Neural progenitor cell (in vitro differentiated cells): ENCODE measurements at regions not wholly inside any gene's neighbourhood (a gene's known extent, or its start where the extent isn't known, plus 50 kb on each side); places are given as distances from the start of the nearest gene placed in this dataset.

ENCODE experiments used
- DNase-seq: peaks from one replicate; pipeline ENCODE4 v3.0.0-alpha.2; 2016; ENCODE audit warnings: low spot score
- H2AFZ ChIP-seq: fragments of 200-600 bp; sonication (generic); replicated peaks from 2 replicates; pipeline ENCODE4 v1.6.1; 2016; ENCODE audit warnings: antibody characterized with exemption
- H3F3A ChIP-seq: fragments of 200-600 bp; sonication (generic); 2 replicates; pipeline ENCODE4 v1.6.1; 2016; ENCODE audit warnings: antibody characterized with exemption, low read depth
- H3K27ac ChIP-seq: fragments of 200-600 bp; sonication (generic); 2 replicates; pipeline ENCODE4 v1.5.1; 2016; ENCODE audit warnings: mild to moderate bottlenecking
- H3K27me3 ChIP-seq: fragments of 200-600 bp; sonication (generic); 2 replicates; pipeline ENCODE4 v1.6.1; 2016; ENCODE audit warnings: mild to moderate bottlenecking, moderate library complexity
- H3K36me3 ChIP-seq: fragments of 200-600 bp; sonication (generic); 2 replicates; pipeline ENCODE4 v1.5.1; 2016
- H3K4me1 ChIP-seq: fragments of 200-600 bp; sonication (generic); 2 replicates; pipeline ENCODE4 v1.6.1; 2016; ENCODE audit warnings: mixed run types
- H3K4me2 ChIP-seq: fragments of 200-600 bp; sonication (generic); 2 replicates; pipeline ENCODE4 v1.6.1; 2016
- H3K4me3 ChIP-seq: fragments of 200-600 bp; sonication (generic); 2 replicates; pipeline ENCODE4 v1.5.1; 2016
- H3K79me2 ChIP-seq: fragments of 200-600 bp; sonication (generic); 2 replicates; pipeline ENCODE4 v1.6.1; 2016; ENCODE audit warnings: low read depth
- H3K9ac ChIP-seq: fragments of 200-600 bp; sonication (generic); 2 replicates; pipeline ENCODE4 v1.6.1; 2016
- H3K9me3 ChIP-seq: fragments of 200-600 bp; sonication (generic); 2 replicates; pipeline ENCODE4 v1.5.1; 2016; ENCODE audit warnings: low read depth
- H4K20me1 ChIP-seq: fragments of 200-600 bp; sonication (generic); 2 replicates; pipeline ENCODE4 v1.6.1; 2016; ENCODE audit warnings: low read depth
- H3K27ac Mint-ChIP-seq: 3 replicates; pipeline ENCODE4 v1.8.0; 2021; ENCODE audit warnings: mixed read lengths
- H3K27me3 Mint-ChIP-seq: 2 replicates; pipeline ENCODE4 v1.8.0; 2022; ENCODE audit warnings: low read depth, mild to moderate bottlenecking, inconsistent platforms, moderate library complexity, mixed read lengths; ENCODE audit not compliant: insufficient read depth
- H3K36me3 Mint-ChIP-seq: 3 replicates; pipeline ENCODE4 v1.8.0; 2021; ENCODE audit warnings: mixed read lengths
- H3K4me1 Mint-ChIP-seq: 3 replicates; pipeline ENCODE4 v1.8.0; 2021; ENCODE audit warnings: mixed read lengths
- H3K4me3 Mint-ChIP-seq: 3 replicates; pipeline ENCODE4 v1.8.0; 2021; ENCODE audit warnings: mild to moderate bottlenecking, moderate library complexity, mixed read lengths
- H3K9me3 Mint-ChIP-seq: 3 replicates; pipeline ENCODE4 v1.8.0; 2020; ENCODE audit warnings: mixed read lengths
- EZH2 ChIP-seq: fragments of 200-600 bp; sonication (generic); IDR thresholded peaks from 2 replicates; pipeline ENCODE4 v1.6.1; 2017; ENCODE audit warnings: antibody characterized with exemption, mild to moderate bottlenecking, moderate library complexity
- EZH2phosphoT487 ChIP-seq: fragments of 200-600 bp; sonication (generic); IDR thresholded peaks from 2 replicates; pipeline ENCODE4 v1.6.1; 2017; ENCODE audit warnings: antibody characterized with exemption
- TF ChIP-seq, protein P1 (sequence below): fragments of 200-600 bp; sonication (generic); IDR thresholded peaks from 2 replicates; pipeline ENCODE4 v1.5.1; 2017; ENCODE audit warnings: antibody characterized with exemption, mild to moderate bottlenecking

DNA sequence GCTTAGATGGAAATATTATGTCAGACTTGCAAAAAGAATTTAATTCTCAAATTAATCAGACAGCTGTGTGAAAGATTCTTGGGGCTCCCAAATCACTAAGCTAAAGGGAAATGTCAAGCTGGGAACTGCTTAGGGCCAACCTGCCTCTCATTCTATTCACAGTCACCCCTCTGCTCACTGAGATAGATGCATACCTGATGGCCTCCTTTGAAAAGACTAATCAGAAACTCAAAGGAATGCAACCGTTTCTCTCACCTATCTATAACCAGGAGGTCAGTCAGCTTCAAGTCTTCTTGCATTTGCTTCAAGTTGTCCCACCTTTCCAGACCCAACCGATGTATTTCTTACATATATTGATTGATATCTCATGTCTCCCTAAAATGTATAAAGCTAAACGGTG is 882.7 kb downstream of the CENPC start:
- no peak for DNase-seq
- TF ChIP-seq EZH2phosphoT487 = no peak
- TF ChIP-seq, protein P1, sequence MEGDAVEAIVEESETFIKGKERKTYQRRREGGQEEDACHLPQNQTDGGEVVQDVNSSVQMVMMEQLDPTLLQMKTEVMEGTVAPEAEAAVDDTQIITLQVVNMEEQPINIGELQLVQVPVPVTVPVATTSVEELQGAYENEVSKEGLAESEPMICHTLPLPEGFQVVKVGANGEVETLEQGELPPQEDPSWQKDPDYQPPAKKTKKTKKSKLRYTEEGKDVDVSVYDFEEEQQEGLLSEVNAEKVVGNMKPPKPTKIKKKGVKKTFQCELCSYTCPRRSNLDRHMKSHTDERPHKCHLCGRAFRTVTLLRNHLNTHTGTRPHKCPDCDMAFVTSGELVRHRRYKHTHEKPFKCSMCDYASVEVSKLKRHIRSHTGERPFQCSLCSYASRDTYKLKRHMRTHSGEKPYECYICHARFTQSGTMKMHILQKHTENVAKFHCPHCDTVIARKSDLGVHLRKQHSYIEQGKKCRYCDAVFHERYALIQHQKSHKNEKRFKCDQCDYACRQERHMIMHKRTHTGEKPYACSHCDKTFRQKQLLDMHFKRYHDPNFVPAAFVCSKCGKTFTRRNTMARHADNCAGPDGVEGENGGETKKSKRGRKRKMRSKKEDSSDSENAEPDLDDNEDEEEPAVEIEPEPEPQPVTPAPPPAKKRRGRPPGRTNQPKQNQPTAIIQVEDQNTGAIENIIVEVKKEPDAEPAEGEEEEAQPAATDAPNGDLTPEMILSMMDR = no peak
- TF ChIP-seq EZH2 = no peak
- Histone ChIP-seq H4K20me1 (no peaks in the 10 kb centered on the region), H3K36me3 (no peaks in the 10 kb centered on the region), H3K4me2 (no peak overlapping the region), H3F3A (no peaks in the 10 kb centered on the region), H3K4me1 (no peaks in the 10 kb centered on the region), H2AFZ (no peak overlapping the region), H3K9me3 (no peaks in the 10 kb centered on the region), H3K9ac (no peak overlapping the region), H3K79me2 (no peaks in the 10 kb centered on the region), H3K27ac (no peak overlapping the region), H3K27me3 (no peaks in the 10 kb centered on the region), H3K4me3 (no peak overlapping the region)
- H3K27me3 Mint-ChIP-seq = no peaks in the 10 kb centered on the region
- H3K36me3 Mint-ChIP-seq = no peaks in the 10 kb centered on the region
- H3K27ac Mint-ChIP-seq = no peak overlapping the region
- H3K4me3 Mint-ChIP-seq = no peak overlapping the region
- no peaks in the 10 kb centered on the region for H3K9me3 Mint-ChIP-seq
- no peaks in the 10 kb centered on the region for H3K4me1 Mint-ChIP-seq

DNA sequence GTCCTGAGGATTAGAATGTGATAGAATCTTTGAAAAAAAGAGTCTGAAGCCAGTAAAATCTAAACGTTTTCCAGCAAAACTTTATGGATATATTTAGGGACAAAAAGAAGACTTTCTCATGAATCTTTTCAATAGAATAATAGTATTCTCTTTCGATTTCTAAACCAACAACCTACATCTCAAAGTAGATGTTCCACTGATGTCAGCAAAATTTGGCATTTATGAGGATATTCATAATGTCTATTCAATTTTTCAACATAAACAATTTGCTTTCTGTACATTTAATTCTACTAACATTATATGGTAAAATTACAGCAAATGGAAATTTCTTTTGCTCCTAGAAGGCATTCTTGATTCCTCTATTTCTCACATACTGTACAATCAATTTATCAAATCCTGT is 886.5 kb downstream of the CENPC start:
- Histone ChIP-seq H2AFZ (peak overlapping the region; percentile 11), H3K4me3 (no peak overlapping the region), H4K20me1 (no peaks in the 10 kb centered on the region), H3K4me1 (no peaks in the 10 kb centered on the region), H3F3A (no peaks in the 10 kb centered on the region), H3K9me3 (no peaks in the 10 kb centered on the region), H3K27me3 (no peaks in the 10 kb centered on the region), H3K36me3 (no peaks in the 10 kb centered on the region), H3K4me2 (no peak overlapping the region), H3K27ac (no peak overlapping the region), H3K79me2 (no peaks in the 10 kb centered on the region), H3K9ac (no peak overlapping the region)
- no peaks in the 10 kb centered on the region for H3K4me1 Mint-ChIP-seq
- no peak overlapping the region for H3K4me3 Mint-ChIP-seq
- H3K36me3 Mint-ChIP-seq = no peaks in the 10 kb centered on the region
- peaks cover 2% of the 10 kb centered on the region for H3K27me3 Mint-ChIP-seq
- no peaks in the 10 kb centered on the region for H3K9me3 Mint-ChIP-seq
- TF ChIP-seq EZH2phosphoT487 = no peak
- TF ChIP-seq, protein P1 = no peak
- TF ChIP-seq EZH2 = no peak
- no peak for DNase-seq
- H3K27ac Mint-ChIP-seq = no peak overlapping the region

DNA sequence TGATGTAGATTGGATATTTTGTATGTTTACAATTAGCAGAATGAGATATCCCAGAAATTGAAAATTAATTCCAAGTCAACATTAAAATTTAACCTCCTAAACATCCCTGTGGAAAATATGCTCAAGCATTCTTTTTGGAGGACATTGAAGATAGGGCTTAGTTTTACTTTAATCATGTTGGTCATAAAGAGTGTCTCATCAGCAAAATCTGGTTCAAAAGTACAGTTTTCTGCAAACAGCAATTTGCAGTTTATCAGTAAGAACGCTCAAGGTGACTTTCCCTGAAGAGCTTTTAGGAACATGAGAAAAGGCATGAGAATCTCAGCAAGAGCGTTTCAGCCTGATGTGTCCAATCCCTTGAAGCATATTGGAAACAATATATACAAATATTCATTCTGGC is 889.8 kb downstream of the CENPC start:
- TF ChIP-seq, protein P1 = no peak
- TF ChIP-seq EZH2phosphoT487 = no peak
- no peak for DNase-seq
- Histone ChIP-seq H3K79me2 (no peaks in the 10 kb centered on the region), H4K20me1 (no peaks in the 10 kb centered on the region), H3F3A (no peaks in the 10 kb centered on the region), H3K36me3 (no peaks in the 10 kb centered on the region), H3K27me3 (no peaks in the 10 kb centered on the region), H3K4me3 (no peak overlapping the region), H2AFZ (no peak overlapping the region), H3K27ac (no peak overlapping the region), H3K4me1 (no peaks in the 10 kb centered on the region), H3K9me3 (no peaks in the 10 kb centered on the region), H3K9ac (no peak overlapping the region), H3K4me2 (no peak overlapping the region)
- Mint-ChIP-seq H3K27me3 (peaks cover 2% of the 10 kb centered on the region), H3K4me1 (no peaks in the 10 kb centered on the region), H3K9me3 (no peaks in the 10 kb centered on the region), H3K4me3 (no peak overlapping the region), H3K36me3 (no peaks in the 10 kb centered on the region), H3K27ac (no peak overlapping the region)

DNA sequence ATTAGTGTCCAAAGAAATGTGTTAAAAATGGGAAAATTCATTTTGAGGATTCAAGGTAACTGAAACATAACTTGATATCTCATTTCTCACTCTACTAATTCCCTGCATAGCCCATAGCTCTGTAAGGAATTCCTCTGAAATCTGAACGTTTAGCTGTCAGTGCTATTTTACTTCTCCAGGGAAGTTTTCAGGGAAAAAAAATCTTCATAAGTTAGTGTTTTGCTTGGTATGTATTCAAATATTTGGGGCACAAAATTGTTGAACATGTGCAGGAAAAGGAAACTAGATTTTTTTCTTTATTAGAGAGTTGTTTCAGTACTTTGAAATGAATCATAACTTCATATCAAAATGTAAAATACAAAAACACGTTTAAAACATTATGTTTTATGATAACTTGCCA is 891.4 kb downstream of the CENPC start:
- Histone ChIP-seq H3K27ac (no peak overlapping the region), H3K36me3 (no peaks in the 10 kb centered on the region), H3K27me3 (no peaks in the 10 kb centered on the region), H3K4me1 (no peaks in the 10 kb centered on the region), H3K4me3 (no peak overlapping the region), H3F3A (no peaks in the 10 kb centered on the region), H2AFZ (no peak overlapping the region), H3K79me2 (no peaks in the 10 kb centered on the region), H3K4me2 (no peak overlapping the region), H4K20me1 (no peaks in the 10 kb centered on the region), H3K9ac (no peak overlapping the region), H3K9me3 (no peaks in the 10 kb centered on the region)
- TF ChIP-seq EZH2 (no peak), EZH2phosphoT487 (no peak)
- TF ChIP-seq, protein P1 = no peak
- Mint-ChIP-seq H3K27ac (no peak overlapping the region), H3K27me3 (peaks cover 2% of the 10 kb centered on the region), H3K36me3 (no peaks in the 10 kb centered on the region), H3K4me3 (no peak overlapping the region), H3K4me1 (no peaks in the 10 kb centered on the region), H3K9me3 (no peaks in the 10 kb centered on the region)
- DNase-seq = no peak
